Esophagus muscularis mucosa (tissue), 4 donors: ENCODE measurements at regions not wholly inside any gene's neighbourhood (a gene's known extent, or its start where the extent isn't known, plus 50 kb on each side); places are given as distances from the start of the nearest gene placed in this dataset.

Experiments used
- DNase-seq: peaks from one replicate; pipeline ENCODE4 v3.0.0-alpha.2; 2017; ENCODE audit errors: extremely low spot score
- H3K27ac ChIP-seq, 4 donors: fragments of 200-600 bp; sonication (generic); replicated peaks in 1 of 4; 1 replicate in 3 of 4; 2 replicates in 1 of 4; pipeline ENCODE4 v1.5.1; 2016 to 2019; ENCODE audit warnings: mild to moderate bottlenecking in 1 of 4
- H3K27me3 ChIP-seq, 4 donors: fragments of 200-600 bp; sonication (generic); one replicate each; pipeline versions ENCODE4 v1.5.1 to v1.6.0; 2016 to 2019
- H3K36me3 ChIP-seq, 4 donors: fragments of 200-600 bp; sonication (generic); one replicate each; pipeline ENCODE4 v1.5.1; 2016 to 2019
- H3K4me1 ChIP-seq, 4 donors: fragments of 200-600 bp; sonication (generic); one replicate each; pipeline ENCODE4 v1.5.1; 2016 to 2019
- H3K4me3 ChIP-seq, 4 donors: fragments of 200-600 bp; sonication (generic); 1 replicate in 2 of 4; 2 replicates in 2 of 4; pipeline ENCODE4 v1.5.1; 2016 to 2019; ENCODE audit warnings: mild to moderate bottlenecking in 4 of 4, moderate library complexity in 1 of 4
- H3K9me3 ChIP-seq, 4 donors: fragments of 200-600 bp; sonication (generic); 1 replicate in 3 of 4; 2 replicates in 1 of 4; pipeline ENCODE4 v1.5.1; 2016 to 2019
- CTCF ChIP-seq, 3 experiments: fragments of 200-600 bp in 2 of 3; fragments of 450-650 bp in 1 of 3; sonication (generic) in 2 of 3; IDR thresholded peaks; one replicate each; pipeline ENCODE4 v1.5.1; 2017 to 2019; ENCODE audit warnings: antibody characterized with exemption in 3 of 3, mild to moderate bottlenecking in 2 of 3, moderate library complexity in 1 of 3
- EP300 ChIP-seq: sonication (generic); formaldehyde crosslinking; IDR thresholded peaks from one replicate; pipeline ENCODE4 v1.6.1; 2017; ENCODE audit warnings: antibody characterized with exemption
- POLR2A ChIP-seq: fragments of 450-650 bp; IDR thresholded peaks from one replicate; pipeline ENCODE4 v1.6.1; 2017; ENCODE audit warnings: antibody characterized with exemption, moderate library complexity, mild to moderate bottlenecking, low read depth
- POLR2AphosphoS5 ChIP-seq, 2 donors: sonication (generic); formaldehyde crosslinking; IDR thresholded peaks; one replicate each; pipeline ENCODE4 v1.6.1; 2017; ENCODE audit warnings: antibody characterized with exemption in 2 of 2
- WGBS: methylation state at CpG from one replicate; pipeline ENCODE4 v1.1.5; 2018; 5-methylcytosine and 5-hydroxymethylcytosine counted together
- intact Hi-C: fragments of 100-400 bp; cut with DNase I; formaldehyde crosslinking; loops from one replicate; pipeline ENCODE4 v1.15.1; 2023

- H3K27me3 ChIP-seq, result no peaks in the 10 kb centered on the region
- no peaks in the 10 kb centered on the region for H3K4me1 ChIP-seq
- no peak overlapping the region for H3K4me3 ChIP-seq
- H3K9me3 ChIP-seq, result no peaks in the 10 kb centered on the region
- no peak for DNase-seq
- TF ChIP-seq POLR2AphosphoS5 (IDR thresholded peaks at IDR 0.05), result no peak
- TF ChIP-seq POLR2A, result no peak
- no peak for TF ChIP-seq CTCF (IDR thresholded peaks at IDR 0.05)
- no peak for TF ChIP-seq EP300
- no peaks in the 10 kb centered on the region for H3K36me3 ChIP-seq
- intact Hi-C loops, result no loop called here
- H3K27ac ChIP-seq, result no peak overlapping the region
Observed at GRCh38 chr2:208698114-208698513, 291.5 kb downstream of the PTH2R start.

GRCh38 chr2:208708486-208708885 is 301.9 kb downstream of the PTH2R start:
- TF ChIP-seq CTCF (IDR thresholded peaks at IDR 0.05) (no peak), POLR2AphosphoS5 (IDR thresholded peaks at IDR 0.05) (no peak), EP300 (no peak), POLR2A (no peak)
- Histone ChIP-seq H3K27me3 (no peaks in the 10 kb centered on the region), H3K4me3 (no peak overlapping the region), H3K27ac (no peak overlapping the region), H3K4me1 (no peaks in the 10 kb centered on the region), H3K9me3 (no peaks in the 10 kb centered on the region), H3K36me3 (no peaks in the 10 kb centered on the region)
- intact Hi-C loops, result no loop called here
- DNase-seq, result no peak
- 37% methylated on average over 3 of the region's 3 CpGs for WGBS

GRCh38 chr2:208711598-208711997 is 305.0 kb downstream of the PTH2R start:
- H3K4me1 ChIP-seq, result no peaks in the 10 kb centered on the region
- no peaks in the 10 kb centered on the region for H3K27me3 ChIP-seq
- H3K9me3 ChIP-seq, result no peaks in the 10 kb centered on the region
- intact Hi-C loops, result no loop called here
- H3K4me3 ChIP-seq, result no peak overlapping the region
- no peak for DNase-seq
- no peak overlapping the region for H3K27ac ChIP-seq
- TF ChIP-seq POLR2A (no peak), EP300 (no peak), POLR2AphosphoS5 (IDR thresholded peaks at IDR 0.05) (no peak), CTCF (IDR thresholded peaks at IDR 0.05) (no peak)
- H3K36me3 ChIP-seq, result no peaks in the 10 kb centered on the region

DNA sequence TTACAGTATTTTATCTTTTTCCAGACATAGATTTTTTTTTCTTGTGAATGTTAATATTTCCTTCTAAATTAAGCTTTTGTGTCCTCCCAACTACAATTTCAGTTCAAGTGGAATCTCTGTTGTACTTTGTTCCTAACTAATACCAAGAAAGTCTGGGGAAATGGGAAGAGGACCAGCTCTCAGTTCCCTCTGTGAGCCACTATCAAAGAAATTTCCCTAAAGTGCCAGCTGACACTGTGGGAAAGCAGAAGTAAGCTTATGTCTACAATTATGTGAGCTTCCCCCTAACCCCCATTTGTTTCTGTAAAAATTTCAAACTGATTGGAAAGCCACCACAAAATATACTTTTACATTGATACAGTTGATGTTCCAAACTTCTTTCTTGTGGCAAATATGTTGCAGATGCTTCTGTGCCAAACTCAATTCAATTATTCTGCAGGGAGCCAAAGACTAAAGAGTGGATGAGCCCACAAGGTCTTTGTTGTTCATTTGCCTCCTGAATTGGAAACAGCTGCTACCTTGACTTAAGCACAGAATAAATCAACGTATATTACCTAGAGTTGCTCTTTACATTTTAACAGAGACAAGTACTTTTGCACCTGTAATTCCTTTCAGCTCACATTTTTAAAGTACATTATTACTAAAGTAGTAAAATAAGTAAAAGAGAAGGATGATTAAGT is 306.6 kb downstream of the PTH2R start:
- TF ChIP-seq EP300 (no peak), CTCF (IDR thresholded peaks at IDR 0.05) (no peak), POLR2A (no peak), POLR2AphosphoS5 (IDR thresholded peaks at IDR 0.05) (no peak)
- Histone ChIP-seq H3K27ac (no peak overlapping the region), H3K36me3 (no peaks in the 10 kb centered on the region), H3K9me3 (no peaks in the 10 kb centered on the region), H3K4me1 (no peaks in the 10 kb centered on the region), H3K27me3 (no peaks in the 10 kb centered on the region), H3K4me3 (no peak overlapping the region)
- 77% methylated on average over 1 of the region's 1 CpG for WGBS
- intact Hi-C loops, result no loop called here
- no peak for DNase-seq

DNA sequence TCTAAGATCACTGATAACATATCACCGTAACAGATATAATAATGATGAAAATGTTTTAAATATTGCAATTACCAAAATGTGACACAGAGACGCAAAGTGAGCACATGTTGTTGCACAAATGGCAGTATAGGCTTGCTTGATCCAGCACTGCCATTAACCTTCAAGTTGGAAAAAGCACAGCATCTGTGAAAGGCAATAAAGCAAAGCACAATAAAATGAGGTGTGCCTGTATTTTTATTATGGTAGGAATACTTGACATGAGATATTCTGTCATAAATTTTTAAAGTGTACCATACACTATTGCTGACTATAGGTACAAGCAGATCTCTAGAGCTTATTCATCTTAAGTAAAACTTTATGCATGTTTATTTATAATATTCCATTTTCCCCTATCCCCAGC is 312.2 kb downstream of the PTH2R start:
- Histone ChIP-seq H3K27me3 (no peaks in the 10 kb centered on the region), H3K27ac (no peak overlapping the region), H3K36me3 (no peaks in the 10 kb centered on the region), H3K4me1 (no peaks in the 10 kb centered on the region), H3K9me3 (no peaks in the 10 kb centered on the region), H3K4me3 (no peak overlapping the region)
- TF ChIP-seq EP300 (no peak), POLR2AphosphoS5 (IDR thresholded peaks at IDR 0.05) (no peak), POLR2A (no peak), CTCF (IDR thresholded peaks at IDR 0.05) (no peak)
- intact Hi-C loops, result no loop called here
- no peak for DNase-seq
- WGBS, result 92% methylated on average over 2 of the region's 2 CpGs
